ENCODE measurements at regions not wholly inside any gene's neighbourhood (a gene's known extent, or its start where the extent isn't known, plus 50 kb on each side); places are given as distances from the start of the nearest gene placed in this dataset.

- H3K36me3 ChIP-seq (ENCODE audit: control insufficient read depth, insufficient read depth, low read length), result no peaks in the 10 kb centered on the region
- H3K27me3 ChIP-seq (ENCODE audit: control insufficient read depth, insufficient read depth, low read length), result no peaks in the 10 kb centered on the region
- H3K9me3 ChIP-seq (ENCODE audit: control insufficient read depth, insufficient read depth, low read length), result no peaks in the 10 kb centered on the region
- no CpG with 5 or more reads among the region's 1 CpG for WGBS (ENCODE audit: insufficient coverage, insufficient read length)
- H3K4me3 ChIP-seq (ENCODE audit: low read length), result no peak overlapping the region
- no peaks in the 10 kb centered on the region for H3K4me1 ChIP-seq (ENCODE audit: control insufficient read depth, insufficient read depth, low read length)
- no peak overlapping the region for H3K27ac ChIP-seq (ENCODE audit: low read length)
- no peak for DNase-seq (ENCODE audit: low read depth, low spot score)
Measured at GRCh38 chr5:125536582-125536981, 790.1 kb upstream of the ZNF608 start.

- Histone ChIP-seq H3K27me3 (ENCODE audit: control insufficient read depth, insufficient read depth, low read length) (no peaks in the 10 kb centered on the region), H3K4me3 (ENCODE audit: low read length) (no peak overlapping the region), H3K36me3 (ENCODE audit: control insufficient read depth, insufficient read depth, low read length) (no peaks in the 10 kb centered on the region), H3K27ac (ENCODE audit: low read length) (no peak overlapping the region), H3K9me3 (ENCODE audit: control insufficient read depth, insufficient read depth, low read length) (no peaks in the 10 kb centered on the region), H3K4me1 (ENCODE audit: control insufficient read depth, insufficient read depth, low read length) (no peaks in the 10 kb centered on the region)
- no CpG with 5 or more reads among the region's 2 CpGs for WGBS (ENCODE audit: insufficient coverage, insufficient read length)
- no peak for DNase-seq (ENCODE audit: low read depth, low spot score)
Measured at GRCh38 chr5:125537661-125538060, 791.2 kb upstream of the ZNF608 start.

- Histone ChIP-seq H3K9me3 (ENCODE audit: control insufficient read depth, insufficient read depth, low read length) (no peaks in the 10 kb centered on the region), H3K36me3 (ENCODE audit: control insufficient read depth, insufficient read depth, low read length) (no peaks in the 10 kb centered on the region), H3K4me1 (ENCODE audit: control insufficient read depth, insufficient read depth, low read length) (no peaks in the 10 kb centered on the region), H3K27ac (ENCODE audit: low read length) (no peak overlapping the region), H3K4me3 (ENCODE audit: low read length) (no peak overlapping the region), H3K27me3 (ENCODE audit: control insufficient read depth, insufficient read depth, low read length) (no peaks in the 10 kb centered on the region)
- no CpG with 5 or more reads among the region's 2 CpGs for WGBS (ENCODE audit: insufficient coverage, insufficient read length)
- no peak for DNase-seq (ENCODE audit: low read depth, low spot score)
Measured at GRCh38 chr5:125538469-125538868, 792.0 kb upstream of the ZNF608 start.

DNA sequence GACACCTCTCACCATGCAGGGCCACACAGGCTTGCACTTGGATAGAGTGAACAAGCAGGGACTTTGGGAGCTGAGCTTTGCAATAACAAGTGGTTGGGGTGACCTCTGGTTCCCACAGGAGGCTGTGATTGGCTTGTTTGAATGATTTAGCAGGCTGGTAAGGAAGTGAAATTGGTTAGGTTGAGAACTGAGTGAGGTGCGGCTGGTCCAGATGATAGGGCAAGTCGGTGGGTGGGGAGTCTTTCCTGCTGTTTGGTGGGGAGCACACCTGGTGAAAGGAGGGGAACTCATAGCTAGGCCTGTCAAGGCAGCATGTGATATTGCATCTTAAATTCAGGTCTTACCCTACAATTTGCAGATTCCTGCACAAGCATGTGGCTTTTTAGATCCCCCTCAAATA, 794.6 kb upstream of the ZNF608 start:
- Histone ChIP-seq H3K27ac (ENCODE audit: low read length) (no peak overlapping the region), H3K9me3 (ENCODE audit: control insufficient read depth, insufficient read depth, low read length) (no peaks in the 10 kb centered on the region), H3K4me3 (ENCODE audit: low read length) (no peak overlapping the region), H3K36me3 (ENCODE audit: control insufficient read depth, insufficient read depth, low read length) (no peaks in the 10 kb centered on the region), H3K27me3 (ENCODE audit: control insufficient read depth, insufficient read depth, low read length) (no peaks in the 10 kb centered on the region), H3K4me1 (ENCODE audit: control insufficient read depth, insufficient read depth, low read length) (no peaks in the 10 kb centered on the region)
- WGBS (ENCODE audit: insufficient coverage, insufficient read length), result no CpG with 5 or more reads among the region's 2 CpGs
- no peak for DNase-seq (ENCODE audit: low read depth, low spot score)

DNA sequence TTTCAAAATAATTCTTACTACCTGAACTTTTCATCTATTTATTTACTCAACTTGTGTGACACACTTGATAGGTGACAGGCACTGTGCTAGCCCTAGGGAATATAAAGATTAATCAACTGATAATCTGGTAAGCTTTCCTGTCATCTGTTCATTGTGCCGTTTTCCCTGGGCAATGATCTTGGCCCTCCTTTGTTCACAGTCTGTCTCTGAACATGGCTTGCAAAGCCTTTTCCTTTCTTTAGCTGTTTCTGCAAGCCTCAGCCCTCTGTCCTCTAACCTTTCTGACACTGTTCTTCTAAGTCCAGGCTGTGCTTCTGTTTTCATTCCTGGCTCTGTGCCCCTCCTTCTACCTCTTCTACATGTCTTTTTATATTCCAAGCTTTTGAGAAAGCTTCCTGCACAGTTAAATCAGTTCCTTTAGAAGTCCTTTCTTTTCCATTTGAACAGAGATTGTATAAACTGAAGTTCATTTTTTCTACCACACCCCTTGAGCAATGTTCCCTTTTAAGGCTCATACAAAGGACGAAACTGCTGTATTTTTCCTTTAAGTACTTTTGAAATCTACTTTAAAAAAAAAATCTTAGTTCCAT, 803.0 kb upstream of the ZNF608 start:
- H3K4me1 ChIP-seq (ENCODE audit: control insufficient read depth, insufficient read depth, low read length), result no peaks in the 10 kb centered on the region
- H3K27me3 ChIP-seq (ENCODE audit: control insufficient read depth, insufficient read depth, low read length), result no peaks in the 10 kb centered on the region
- H3K27ac ChIP-seq (ENCODE audit: low read length), result no peak overlapping the region
- no CpG with 5 or more reads among the region's 2 CpGs for WGBS (ENCODE audit: insufficient coverage, insufficient read length)
- no peak for DNase-seq (ENCODE audit: low read depth, low spot score)
- no peaks in the 10 kb centered on the region for H3K9me3 ChIP-seq (ENCODE audit: control insufficient read depth, insufficient read depth, low read length)
- no peaks in the 10 kb centered on the region for H3K36me3 ChIP-seq (ENCODE audit: control insufficient read depth, insufficient read depth, low read length)
- H3K4me3 ChIP-seq (ENCODE audit: low read length), result no peak overlapping the region

DNA sequence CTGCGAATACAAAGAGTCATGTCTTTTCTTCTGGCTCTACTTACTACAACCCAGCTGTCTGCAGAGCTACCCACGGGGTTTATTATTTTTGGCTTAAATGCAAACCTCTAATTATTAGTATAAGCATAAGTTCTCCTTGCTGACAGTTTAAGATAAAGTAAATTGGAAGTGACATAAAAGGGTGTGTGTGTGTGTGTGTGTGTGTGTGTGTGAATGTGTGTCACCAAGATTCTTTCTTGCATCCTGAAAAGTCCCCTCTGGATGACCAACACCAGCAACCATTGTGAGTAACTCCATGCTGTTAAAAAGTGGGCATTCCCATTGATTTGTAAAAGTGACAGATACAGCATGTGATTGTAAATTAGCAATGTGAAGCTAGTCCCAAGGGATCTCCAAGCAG, 803.8 kb upstream of the ZNF608 start:
- Histone ChIP-seq H3K4me3 (ENCODE audit: low read length) (no peak overlapping the region), H3K4me1 (ENCODE audit: control insufficient read depth, insufficient read depth, low read length) (no peaks in the 10 kb centered on the region), H3K27ac (ENCODE audit: low read length) (no peak overlapping the region), H3K27me3 (ENCODE audit: control insufficient read depth, insufficient read depth, low read length) (no peaks in the 10 kb centered on the region), H3K9me3 (ENCODE audit: control insufficient read depth, insufficient read depth, low read length) (no peaks in the 10 kb centered on the region), H3K36me3 (ENCODE audit: control insufficient read depth, insufficient read depth, low read length) (no peaks in the 10 kb centered on the region)
- DNase-seq (ENCODE audit: low read depth, low spot score), result no peak
- WGBS (ENCODE audit: insufficient coverage, insufficient read length), result 100% methylated on average over 1 of the region's 2 CpGs

GRCh38 chr5:125551246-125551645, 804.8 kb upstream of the ZNF608 start:
- Histone ChIP-seq H3K4me3 (ENCODE audit: low read length) (no peak overlapping the region), H3K9me3 (ENCODE audit: control insufficient read depth, insufficient read depth, low read length) (no peaks in the 10 kb centered on the region), H3K4me1 (ENCODE audit: control insufficient read depth, insufficient read depth, low read length) (no peaks in the 10 kb centered on the region), H3K27ac (ENCODE audit: low read length) (no peak overlapping the region), H3K27me3 (ENCODE audit: control insufficient read depth, insufficient read depth, low read length) (no peaks in the 10 kb centered on the region), H3K36me3 (ENCODE audit: control insufficient read depth, insufficient read depth, low read length) (no peaks in the 10 kb centered on the region)
- no peak for DNase-seq (ENCODE audit: low read depth, low spot score)

GRCh38 chr5:125551797-125552196, 805.4 kb upstream of the ZNF608 start:
- Histone ChIP-seq H3K36me3 (ENCODE audit: control insufficient read depth, insufficient read depth, low read length) (no peaks in the 10 kb centered on the region), H3K27ac (ENCODE audit: low read length) (no peak overlapping the region), H3K4me1 (ENCODE audit: control insufficient read depth, insufficient read depth, low read length) (no peaks in the 10 kb centered on the region), H3K9me3 (ENCODE audit: control insufficient read depth, insufficient read depth, low read length) (no peaks in the 10 kb centered on the region), H3K4me3 (ENCODE audit: low read length) (no peak overlapping the region), H3K27me3 (ENCODE audit: control insufficient read depth, insufficient read depth, low read length) (no peaks in the 10 kb centered on the region)
- no CpG with 5 or more reads among the region's 4 CpGs for WGBS (ENCODE audit: insufficient coverage, insufficient read length)
- no peak for DNase-seq (ENCODE audit: low read depth, low spot score)

- Histone ChIP-seq H3K36me3 (ENCODE audit: control insufficient read depth, insufficient read depth, low read length) (no peaks in the 10 kb centered on the region), H3K4me1 (ENCODE audit: control insufficient read depth, insufficient read depth, low read length) (no peaks in the 10 kb centered on the region), H3K27me3 (ENCODE audit: control insufficient read depth, insufficient read depth, low read length) (no peaks in the 10 kb centered on the region), H3K4me3 (ENCODE audit: low read length) (no peak overlapping the region), H3K27ac (ENCODE audit: low read length) (no peak overlapping the region), H3K9me3 (ENCODE audit: control insufficient read depth, insufficient read depth, low read length) (no peaks in the 10 kb centered on the region)
- no CpG with 5 or more reads among the region's 1 CpG for WGBS (ENCODE audit: insufficient coverage, insufficient read length)
- no peak for DNase-seq (ENCODE audit: low read depth, low spot score)
Measured at GRCh38 chr5:125552486-125552885, 806.0 kb upstream of the ZNF608 start.

- Histone ChIP-seq H3K36me3 (ENCODE audit: control insufficient read depth, insufficient read depth, low read length) (no peaks in the 10 kb centered on the region), H3K27me3 (ENCODE audit: control insufficient read depth, insufficient read depth, low read length) (no peaks in the 10 kb centered on the region), H3K9me3 (ENCODE audit: control insufficient read depth, insufficient read depth, low read length) (no peaks in the 10 kb centered on the region), H3K27ac (ENCODE audit: low read length) (no peak overlapping the region), H3K4me1 (ENCODE audit: control insufficient read depth, insufficient read depth, low read length) (no peaks in the 10 kb centered on the region), H3K4me3 (ENCODE audit: low read length) (no peak overlapping the region)
- DNase-seq (ENCODE audit: low read depth, low spot score), result no peak
- WGBS (ENCODE audit: insufficient coverage, insufficient read length), result no CpG with 5 or more reads among the region's 2 CpGs
Measured at GRCh38 chr5:125554355-125554754, 807.9 kb upstream of the ZNF608 start.

- H3K9me3 ChIP-seq (ENCODE audit: control insufficient read depth, insufficient read depth, low read length), result no peaks in the 10 kb centered on the region
- no peaks in the 10 kb centered on the region for H3K36me3 ChIP-seq (ENCODE audit: control insufficient read depth, insufficient read depth, low read length)
- no CpG with 5 or more reads among the region's 4 CpGs for WGBS (ENCODE audit: insufficient coverage, insufficient read length)
- H3K27ac ChIP-seq (ENCODE audit: low read length), result no peak overlapping the region
- H3K27me3 ChIP-seq (ENCODE audit: control insufficient read depth, insufficient read depth, low read length), result no peaks in the 10 kb centered on the region
- no peaks in the 10 kb centered on the region for H3K4me1 ChIP-seq (ENCODE audit: control insufficient read depth, insufficient read depth, low read length)
- no peak overlapping the region for H3K4me3 ChIP-seq (ENCODE audit: low read length)
- no peak for DNase-seq (ENCODE audit: low read depth, low spot score)
Measured at GRCh38 chr5:125555591-125555990, 809.2 kb upstream of the ZNF608 start.
